ENCODE measurements at regions not wholly inside any gene's neighbourhood (a gene's known extent, or its start where the extent isn't known, plus 50 kb on each side); places are given as distances from the start of the nearest gene placed in this dataset.

DNA sequence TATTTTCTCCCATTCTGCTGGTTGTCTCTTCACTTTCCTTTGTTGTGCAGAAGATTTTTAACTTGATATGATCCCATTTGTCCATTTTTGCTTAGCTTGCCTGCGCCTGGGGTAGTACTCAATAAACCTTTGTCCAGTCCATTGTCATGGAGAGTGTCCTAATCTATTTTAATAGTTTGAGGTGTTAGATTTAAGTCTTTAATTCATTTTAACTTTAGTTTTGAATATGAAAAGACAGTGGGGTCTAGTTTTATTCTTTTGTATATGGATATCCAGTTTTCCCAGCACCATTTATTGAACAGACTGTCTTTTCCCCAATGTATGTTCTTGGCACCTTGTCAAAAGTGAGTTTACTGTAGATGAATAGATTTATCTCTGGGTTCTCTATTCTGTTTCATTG, 76.0 kb upstream of the ITM2A start:
- TF ChIP-seq, protein P1, sequence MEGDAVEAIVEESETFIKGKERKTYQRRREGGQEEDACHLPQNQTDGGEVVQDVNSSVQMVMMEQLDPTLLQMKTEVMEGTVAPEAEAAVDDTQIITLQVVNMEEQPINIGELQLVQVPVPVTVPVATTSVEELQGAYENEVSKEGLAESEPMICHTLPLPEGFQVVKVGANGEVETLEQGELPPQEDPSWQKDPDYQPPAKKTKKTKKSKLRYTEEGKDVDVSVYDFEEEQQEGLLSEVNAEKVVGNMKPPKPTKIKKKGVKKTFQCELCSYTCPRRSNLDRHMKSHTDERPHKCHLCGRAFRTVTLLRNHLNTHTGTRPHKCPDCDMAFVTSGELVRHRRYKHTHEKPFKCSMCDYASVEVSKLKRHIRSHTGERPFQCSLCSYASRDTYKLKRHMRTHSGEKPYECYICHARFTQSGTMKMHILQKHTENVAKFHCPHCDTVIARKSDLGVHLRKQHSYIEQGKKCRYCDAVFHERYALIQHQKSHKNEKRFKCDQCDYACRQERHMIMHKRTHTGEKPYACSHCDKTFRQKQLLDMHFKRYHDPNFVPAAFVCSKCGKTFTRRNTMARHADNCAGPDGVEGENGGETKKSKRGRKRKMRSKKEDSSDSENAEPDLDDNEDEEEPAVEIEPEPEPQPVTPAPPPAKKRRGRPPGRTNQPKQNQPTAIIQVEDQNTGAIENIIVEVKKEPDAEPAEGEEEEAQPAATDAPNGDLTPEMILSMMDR (IDR thresholded peaks at IDR 0.05), result no peak
- TF ChIP-seq POLR2A (IDR thresholded peaks at IDR 0.05), result no peak
